ENCODE measurements at regions not wholly inside any gene's neighbourhood (a gene's known extent, or its start where the extent isn't known, plus 50 kb on each side); places are given as distances from the start of the nearest gene placed in this dataset.

GRCh38 chr4:111924696-111925095 lies 220.6 kb upstream of the FAM241A start:
- WGBS (ENCODE audit: insufficient coverage): no CpG with 5 or more reads among the region's 1 CpG
- Mint-ChIP-seq H3K27me3 (ENCODE audit: low read depth in 3 of 3) (peaks cover 2 to 12% (median 9%) of the 10 kb centered on the region in 3 donors), H3K4me3 (no peak overlapping the region), H3K27ac (no peak overlapping the region), H3K9me3 (peaks cover 0 to 3% (median 0%) of the 10 kb centered on the region in 7 donors), H3K36me3 (no peaks in the 10 kb centered on the region), H3K4me1 (no peaks in the 10 kb centered on the region)
- no peak for TF ChIP-seq CTCF (IDR thresholded peaks at IDR 0.05)
- H3K4me2 ChIP-seq (replicated peaks; ENCODE audit: extremely low read depth, low read length, poor library complexity, severe bottlenecking): no peak overlapping the region
- H3K27me3 ChIP-seq (ENCODE audit: control insufficient read depth in 2 of 2, insufficient read depth in 2 of 2, low read length in 2 of 2): peaks cover 0 to 9% of the 10 kb centered on the region in 2 donors
- H4K20me1 ChIP-seq (ENCODE audit: insufficient read depth, low read length): no peaks in the 10 kb centered on the region
- H3K9me3 ChIP-seq (replicated peaks in 1 of 2; ENCODE audit: control insufficient read depth in 1 of 2, insufficient read depth in 1 of 2, low read length in 2 of 2): no peaks in the 10 kb centered on the region
- H3K4me1 ChIP-seq (ENCODE audit: control insufficient read depth in 1 of 2, insufficient read depth in 2 of 2, low read length in 2 of 2): no peaks in the 10 kb centered on the region
- DNase-seq: no peak
- no peaks in the 10 kb centered on the region for H3K79me2 ChIP-seq (ENCODE audit: insufficient read depth, low read length)
- H3K27ac ChIP-seq (ENCODE audit: low read depth in 1 of 2, low read length in 2 of 2): no peak overlapping the region
- intact Hi-C loops (cut with micrococcal nuclease): no loop called here
- no peak overlapping the region for H3K9ac ChIP-seq (ENCODE audit: insufficient read depth, low read length, poor library complexity, severe bottlenecking)
- no peaks in the 10 kb centered on the region for H3K36me3 ChIP-seq (replicated peaks in 1 of 2; ENCODE audit: control insufficient read depth in 1 of 2, insufficient read depth in 2 of 2, low read length in 2 of 2)
- H3K4me3 ChIP-seq (replicated peaks in 1 of 3; ENCODE audit: low read depth in 2 of 3, low read length in 3 of 3): no peak overlapping the region
- no peak overlapping the region for H2AFZ ChIP-seq (ENCODE audit: insufficient read depth, low read depth, low read length, poor library complexity, severe bottlenecking)

DNA sequence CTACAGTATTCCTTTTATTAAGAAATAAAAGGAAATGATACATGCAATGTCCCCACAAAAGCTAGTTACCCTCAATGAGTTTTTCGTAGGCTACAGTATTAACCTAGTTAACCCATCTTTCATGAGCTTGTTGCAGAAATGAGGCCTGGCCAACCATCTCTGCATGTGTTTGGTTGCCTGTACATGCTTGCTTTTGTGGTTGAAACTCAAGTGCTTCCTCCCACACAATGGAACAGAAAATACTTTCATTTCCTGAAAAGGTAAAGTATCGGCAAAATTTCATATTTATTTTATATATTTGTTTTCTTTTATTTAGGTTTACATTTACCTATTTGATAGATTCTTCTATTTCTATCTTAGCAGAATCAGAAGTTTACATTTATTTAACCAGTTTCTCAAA lies 214.6 kb upstream of the FAM241A start:
- WGBS (ENCODE audit: insufficient coverage): no CpG with 5 or more reads among the region's 2 CpGs
- H3K4me3 Mint-ChIP-seq: no peak overlapping the region
- Histone ChIP-seq H2AFZ (ENCODE audit: insufficient read depth, low read depth, low read length, poor library complexity, severe bottlenecking) (no peak overlapping the region), H3K4me3 (replicated peaks in 1 of 3; ENCODE audit: low read depth in 2 of 3, low read length in 3 of 3) (no peak overlapping the region), H3K4me1 (ENCODE audit: control insufficient read depth in 1 of 2, insufficient read depth in 2 of 2, low read length in 2 of 2) (peaks cover 0 to 3% of the 10 kb centered on the region in 2 donors), H4K20me1 (ENCODE audit: insufficient read depth, low read length) (no peaks in the 10 kb centered on the region), H3K27ac (ENCODE audit: low read depth in 1 of 2, low read length in 2 of 2) (no peak overlapping the region), H3K79me2 (ENCODE audit: insufficient read depth, low read length) (no peaks in the 10 kb centered on the region), H3K9ac (ENCODE audit: insufficient read depth, low read length, poor library complexity, severe bottlenecking) (no peak overlapping the region), H3K36me3 (replicated peaks in 1 of 2; ENCODE audit: control insufficient read depth in 1 of 2, insufficient read depth in 2 of 2, low read length in 2 of 2) (no peaks in the 10 kb centered on the region), H3K27me3 (ENCODE audit: control insufficient read depth in 2 of 2, insufficient read depth in 2 of 2, low read length in 2 of 2) (peaks cover 22 to 47% of the 10 kb centered on the region in 2 donors), H3K9me3 (replicated peaks in 1 of 2; ENCODE audit: control insufficient read depth in 1 of 2, insufficient read depth in 1 of 2, low read length in 2 of 2) (no peaks in the 10 kb centered on the region), H3K4me2 (replicated peaks; ENCODE audit: extremely low read depth, low read length, poor library complexity, severe bottlenecking) (no peak overlapping the region)
- DNase-seq: no peak
- TF ChIP-seq CTCF (IDR thresholded peaks at IDR 0.05): no peak
- no peak overlapping the region for H3K27ac Mint-ChIP-seq
- H3K36me3 Mint-ChIP-seq: no peaks in the 10 kb centered on the region
- H3K9me3 Mint-ChIP-seq: no peaks in the 10 kb centered on the region
- H3K27me3 Mint-ChIP-seq (ENCODE audit: low read depth in 3 of 3): peaks cover 12 to 24% (median 13%) of the 10 kb centered on the region in 3 donors
- intact Hi-C loops (cut with micrococcal nuclease): no loop called here
- H3K4me1 Mint-ChIP-seq: peaks cover 6% of the 10 kb centered on the region

Data from CD14-positive monocyte (primary cell).